Heart left ventricle (tissue), 16 donors: ENCODE measurements at regions not wholly inside any gene's neighbourhood (a gene's known extent, or its start where the extent isn't known, plus 50 kb on each side); places are given as distances from the start of the nearest gene placed in this dataset.

Experiments used
- ATAC-seq, 4 donors: fragments of 200-7000 bp; cut with Tn5 transposase; one replicate each; pipeline ENCODE4 v1.9.1; 2020 to 2022; ENCODE audit warnings: moderate library complexity in 4 of 4, mild to moderate bottlenecking in 3 of 4, moderate number of reproducible peaks in 1 of 4
- DNase-seq, 5 donors: peaks; one replicate each; pipeline ENCODE4 v3.0.0-alpha.2; 2020
- H3K27ac ChIP-seq, 12 donors: fragments of 200-600 bp; sonication (generic) in 4 of 12; one replicate each; pipeline versions ENCODE4 v1.5.0 to v1.8.0; 2016 to 2022; ENCODE audit warnings: mild to moderate bottlenecking in 2 of 12
- H3K27me3 ChIP-seq, 9 donors: fragments of 200-600 bp; sonication (generic) in 2 of 9; one replicate each; pipeline versions ENCODE4 v1.5.1 to v1.8.0; 2016 to 2022; ENCODE audit warnings: mild to moderate bottlenecking in 3 of 9
- H3K36me3 ChIP-seq, 9 donors: fragments of 200-600 bp; sonication (generic) in 2 of 9; one replicate each; pipeline versions ENCODE4 v1.5.0 to v1.8.0; 2018 to 2022; ENCODE audit warnings: mild to moderate bottlenecking in 2 of 9
- H3K4me1 ChIP-seq, 12 donors: fragments of 200-600 bp; sonication (generic) in 4 of 12; one replicate each; pipeline versions ENCODE4 v1.5.0 to v1.8.0; 2016 to 2022; ENCODE audit warnings: mild to moderate bottlenecking in 3 of 12
- H3K4me3 ChIP-seq, 12 donors: fragments of 200-600 bp; sonication (generic) in 4 of 12; one replicate each; pipeline versions ENCODE4 v1.5.0 to v1.8.0; 2017 to 2022; ENCODE audit warnings: mild to moderate bottlenecking in 9 of 12, moderate library complexity in 4 of 12
- H3K9me3 ChIP-seq, 12 donors: fragments of 200-600 bp; sonication (generic) in 4 of 12; one replicate each; pipeline versions ENCODE4 v1.5.0 to v1.8.0; 2016 to 2022; ENCODE audit warnings: mild to moderate bottlenecking in 1 of 12
- CTCF ChIP-seq, 12 donors: fragments of 200-600 bp; sonication (generic) in 4 of 12; IDR thresholded peaks; one replicate each; pipeline versions ENCODE4 v1.5.0 to v1.8.0; 2018 to 2022; ENCODE audit warnings: antibody characterized with exemption in 12 of 12, mild to moderate bottlenecking in 5 of 12
- POLR2A ChIP-seq, 2 donors: fragments of 450-650 bp; IDR thresholded peaks; one replicate each; pipeline ENCODE4 v1.6.1; 2017; ENCODE audit warnings: antibody characterized with exemption in 2 of 2, mild to moderate bottlenecking in 2 of 2, moderate library complexity in 2 of 2
- WGBS, 4 donors: extraction: QIAGEN DNeasy Blood & Tissue Kit in 2 of 4; methylation state at CpG; one replicate each; pipeline versions ENCODE4 v1.1.5 to v1.1.7; 2013 to 2018; 5-methylcytosine and 5-hydroxymethylcytosine counted together
- intact Hi-C, 10 donors: fragments of 100-400 bp; cut with DNase I; formaldehyde crosslinking; loops; one replicate each; pipeline versions ENCODE4 v1.11.1 to v1.14.2; 2022
- donor health status: ischemic (EF 13 %, LVEDD 7.1; RV severe dilation, severe dysfunction).
- donor health status: healthy with polysubstance abuse.
- donor health status: DM: no; HTN: yes; CAD: no.
- donor health status: DM: no; HTN: no; CAD: no.
- donor health status: ischemic (EF 25% LVEDD 6.9; RV normal size, moderate dysfunction).
- donor health status: ischemic (EF 25% LVEDD 5.7; RV mildly dilated, moderate dysfunction).
- donor health status: healthy.
- donor health status: DM: yes; HTN: yes; CAD: no.
- donor health status: ischemic (EF 35%, LVEDD 5.7; RV mildly dilated, moderate dysfunction).
- donor health status: nonischemic (EF 11% LVEDD 7.7; RV severe dilation, severe dysfunction).
- donor health status: DM: yes; HTN: yes; CAD: no.
- donor health status: PGD.
- donor health status: ischemic (EF 29% LVEDD 5.4; RV normal size, mild dysfunction).
- donor health status: nonischemic (EF 23%, LVEDD 6.1; RV moderate dilation, normal function).

DNA sequence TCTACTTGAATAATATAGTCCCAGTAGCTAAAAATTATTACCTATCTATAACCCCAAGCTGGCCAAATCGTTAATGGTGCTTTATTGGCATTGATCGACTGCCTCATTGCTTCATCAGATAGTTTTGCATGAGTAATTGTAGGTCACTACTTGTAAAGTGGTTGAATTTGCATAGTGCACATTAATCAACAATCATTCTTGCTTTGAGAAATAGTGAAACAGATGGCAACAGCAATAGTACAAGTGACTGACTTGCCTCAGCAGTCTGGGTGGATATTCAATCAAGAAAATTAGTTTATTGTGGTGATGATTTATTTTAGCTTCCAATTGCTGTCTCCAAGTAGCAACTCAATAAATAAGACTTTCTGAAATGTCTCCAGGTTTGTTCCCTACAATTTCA is 117.8 kb upstream of the NRXN1 start:
- intact Hi-C loops = no loop called here
- Histone ChIP-seq H3K9me3 (peaks cover 0 to 11% (median 0%) of the 10 kb centered on the region in 12 donors), H3K36me3 (no peaks in the 10 kb centered on the region), H3K27me3 (no peaks in the 10 kb centered on the region), H3K27ac (no peak overlapping the region), H3K4me1 (no peaks in the 10 kb centered on the region), H3K4me3 (no peak overlapping the region)
- no peak for DNase-seq
- 81 to 91% (median 88%) methylated on average over 2 of the region's 2 CpGs for WGBS, 4 donors
- TF ChIP-seq POLR2A (IDR thresholded peaks at IDR 0.05) = no peak
- TF ChIP-seq CTCF (IDR thresholded peaks at IDR 0.05) = no peak
- no peak for ATAC-seq

GRCh38 chr2:51145761-51146160 is 113.8 kb upstream of the NRXN1 start:
- Histone ChIP-seq H3K9me3 (peaks cover 0 to 11% (median 0%) of the 10 kb centered on the region in 12 donors), H3K27me3 (no peaks in the 10 kb centered on the region), H3K4me1 (no peaks in the 10 kb centered on the region), H3K27ac (no peak overlapping the region), H3K36me3 (no peaks in the 10 kb centered on the region), H3K4me3 (no peak overlapping the region)
- WGBS, 4 donors = 46 to 74% (median 55%) methylated on average over 6 of the region's 6 CpGs
- intact Hi-C loops = no loop called here
- DNase-seq (no peak), ATAC-seq (no peak)
- TF ChIP-seq POLR2A (IDR thresholded peaks at IDR 0.05) (no peak), CTCF (IDR thresholded peaks at IDR 0.05) (no peak)

DNA sequence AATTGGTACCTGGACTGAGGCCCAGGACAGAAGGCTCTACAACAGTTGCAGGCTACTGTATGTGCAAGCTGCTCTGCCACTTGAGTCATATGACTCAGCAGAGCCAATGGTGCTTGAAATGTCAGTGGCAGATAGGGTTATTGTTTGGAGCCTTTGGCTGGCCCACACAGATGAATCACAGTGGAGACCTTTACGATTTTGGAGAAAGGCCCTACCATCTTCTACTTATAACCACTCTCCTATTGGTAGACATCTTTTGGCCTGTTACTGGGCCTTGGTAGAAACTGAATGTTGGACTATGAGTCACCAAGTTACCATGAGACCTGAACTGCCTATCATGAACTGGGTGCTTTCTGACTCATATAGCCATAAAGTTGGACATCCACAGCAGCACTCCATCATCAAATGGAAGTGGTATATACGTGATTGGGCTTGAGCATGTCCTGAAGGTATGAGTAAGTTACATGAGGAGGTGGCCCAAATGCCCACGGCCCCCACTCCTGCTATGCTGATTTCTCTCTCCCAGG is 88.9 kb upstream of the NRXN1 start:
- DNase-seq = no peak
- Histone ChIP-seq H3K36me3 (no peaks in the 10 kb centered on the region), H3K9me3 (no peaks in the 10 kb centered on the region), H3K27me3 (no peaks in the 10 kb centered on the region), H3K4me1 (no peaks in the 10 kb centered on the region), H3K27ac (no peak overlapping the region), H3K4me3 (no peak overlapping the region)
- intact Hi-C loops = no loop called here
- ATAC-seq = no peak
- no peak for TF ChIP-seq POLR2A (IDR thresholded peaks at IDR 0.05)
- no peak for TF ChIP-seq CTCF (IDR thresholded peaks at IDR 0.05)
- 74 to 89% (median 85%) methylated on average over 3 of the region's 3 CpGs for WGBS, 4 donors

DNA sequence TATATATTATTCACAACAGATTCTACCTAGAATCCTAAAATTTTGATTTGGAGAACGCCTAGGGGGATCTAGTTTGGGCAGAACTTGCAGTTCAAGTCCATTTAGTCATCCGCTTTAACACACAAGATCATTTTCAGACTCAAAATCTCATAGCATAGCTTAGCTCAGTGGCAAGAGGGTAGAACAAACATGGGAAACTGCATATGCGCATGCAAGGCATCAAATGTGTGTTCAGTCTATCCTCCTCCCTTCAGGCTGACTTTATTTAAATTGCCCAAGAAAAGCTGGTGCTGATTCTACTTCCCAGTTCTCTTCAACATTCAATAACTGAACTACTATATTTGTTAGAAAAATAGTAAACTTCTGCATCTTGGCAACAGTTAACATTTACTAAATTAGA is 79.6 kb upstream of the NRXN1 start:
- DNase-seq (no peak), ATAC-seq (no peak)
- intact Hi-C loops = no loop called here
- Histone ChIP-seq H3K36me3 (no peaks in the 10 kb centered on the region), H3K4me1 (no peaks in the 10 kb centered on the region), H3K9me3 (no peaks in the 10 kb centered on the region), H3K27ac (no peak overlapping the region), H3K27me3 (no peaks in the 10 kb centered on the region), H3K4me3 (no peak overlapping the region)
- TF ChIP-seq CTCF (IDR thresholded peaks at IDR 0.05) (no peak), POLR2A (IDR thresholded peaks at IDR 0.05) (no peak)
- WGBS, 4 donors = 92 to 95% (median 93%) methylated on average over 3 of the region's 3 CpGs
